ENCODE measurements at regions not wholly inside any gene's neighbourhood (a gene's known extent, or its start where the extent isn't known, plus 50 kb on each side); places are given as distances from the start of the nearest gene placed in this dataset.

GRCh38 chr10:83448013-83448412, 691.3 kb upstream of the GHITM start:
- TF ChIP-seq CTCF (IDR thresholded peaks at IDR 0.05), result no peak
- TF ChIP-seq POLR2A (IDR thresholded peaks at IDR 0.05), result no peak

Measured in vagina (tissue), 2 donors.